HG03378 (cell line): ENCODE measurements at regions not wholly inside any gene's neighbourhood (a gene's known extent, or its start where the extent isn't known, plus 50 kb on each side); places are given as distances from the start of the nearest gene placed in this dataset.
A peak's percentile ranks its signal among the peaks of the same experiment; 100 is the strongest.
"Not testable (repeated sequence)": the region's sequence is repeated elsewhere in the genome, so short reads cannot be mapped to it uniquely, and the experiment has no call there.

Experiments used
- ATAC-seq: cut with Tn5 transposase; IDR thresholded peaks from one replicate; pipeline ENCODE4 v1.9.1; 2021; ENCODE audit warnings: mild to moderate bottlenecking, moderate library complexity; ENCODE audit not compliant: unreplicated experiment

GRCh38 chr13:28574617-28575142, 79.8 kb upstream of the FLT1 start:
- no peak for ATAC-seq

GRCh38 chr13:28573595-28574373, 78.9 kb upstream of the FLT1 start:
- ATAC-seq: no peak

- no peak for ATAC-seq
These were observed 77.9 kb upstream of the FLT1 start for GRCh38 chr13:28572871-28573270.

- ATAC-seq: not testable (repeated sequence)
These were observed 75.4 kb upstream of the FLT1 start for GRCh38 chr13:28570356-28570755.

GRCh38 chr13:28569886-28570285, 75.0 kb upstream of the FLT1 start:
- ATAC-seq: no peak

- peak; percentile 56 for ATAC-seq
These were observed 73.4 kb upstream of the FLT1 start for GRCh38 chr13:28568286-28568685.

GRCh38 chr13:28566891-28567290, 72.0 kb upstream of the FLT1 start:
- no peak for ATAC-seq

- no peak for ATAC-seq
These were observed 71.4 kb upstream of the FLT1 start for GRCh38 chr13:28566283-28566682.

GRCh38 chr13:28564030-28564429, 69.1 kb upstream of the FLT1 start:
- no peak for ATAC-seq

GRCh38 chr13:28563609-28564008, 68.7 kb upstream of the FLT1 start:
- ATAC-seq: no peak

GRCh38 chr13:28560612-28561011, 65.7 kb upstream of the FLT1 start:
- no peak for ATAC-seq

GRCh38 chr13:28559636-28560259, 64.8 kb upstream of the FLT1 start:
- no peak for ATAC-seq

GRCh38 chr13:28558567-28558966, 63.6 kb upstream of the FLT1 start:
- ATAC-seq: no peak

- ATAC-seq: no peak
These were observed 63.0 kb upstream of the FLT1 start for GRCh38 chr13:28557725-28558520.

GRCh38 chr13:28555096-28555495, 60.2 kb upstream of the FLT1 start:
- ATAC-seq: no peak

- ATAC-seq: no peak
These were observed 59.0 kb upstream of the FLT1 start for GRCh38 chr13:28553971-28554370.

- ATAC-seq: no peak
These were observed 57.4 kb upstream of the FLT1 start for GRCh38 chr13:28552288-28552687.

- ATAC-seq: no peak
These were observed 56.6 kb upstream of the FLT1 start for GRCh38 chr13:28551498-28551895.

- ATAC-seq: no peak
These were observed 56.0 kb upstream of the FLT1 start for GRCh38 chr13:28550721-28551497.

- no peak for ATAC-seq
These were observed 55.2 kb upstream of the FLT1 start for GRCh38 chr13:28550091-28550490.

GRCh38 chr13:28548872-28549271, 53.9 kb upstream of the FLT1 start:
- ATAC-seq: no peak
